OCI-LY7 (cell line): ENCODE measurements at regions not wholly inside any gene's neighbourhood (a gene's known extent, or its start where the extent isn't known, plus 50 kb on each side); places are given as distances from the start of the nearest gene placed in this dataset.

Experiments used
- BruUV-seq: library from RNA; stranded (reverse); fragments of 400-500 nt; replicated peaks from 2 replicates; lab custom pipeline; 2021; lab: Mats Ljungman, UMichigan
- CTCF ChIA-PET: fragments of 300-600 bp; sonication (Branson Sonifier 250); formaldehyde crosslinking; loops from one replicate; lab custom pipeline; 2022; ENCODE audit warnings: antibody characterized with exemption; ENCODE audit not compliant: unreplicated experiment; lab: Charles Lee
- POLR2A ChIA-PET: fragments of 300-600 bp; sonication (Branson Sonifier 250); formaldehyde crosslinking; loops from one replicate; lab custom pipeline; 2022; ENCODE audit warnings: antibody characterized with exemption; lab: Charles Lee
- DNase-seq: peaks from one replicate; pipeline ENCODE4 v3.0.0-alpha.2; 2015; ENCODE audit warnings: low spot score
- H2AFZ ChIP-seq: fragments of 200-600 bp; sonication (generic), shearing (Covaris generic); 2 replicates; pipeline ENCODE4 v1.6.1; 2014; ENCODE audit warnings: mild to moderate bottlenecking, antibody characterized with exemption, low read length, moderate library complexity
- H3K27ac ChIP-seq: fragments of 200-600 bp; sonication (generic); 2 replicates; pipeline ENCODE4 v1.5.1; 2014; ENCODE audit warnings: mixed run types, low read depth, mild to moderate bottlenecking, moderate library complexity, low read length, inconsistent platforms; ENCODE audit not compliant: poor library complexity, severe bottlenecking
- H3K36me3 ChIP-seq: fragments of 200-600 bp; sonication (generic); 2 replicates; pipeline ENCODE4 v1.6.1; 2014; ENCODE audit warnings: mild to moderate bottlenecking, antibody characterized with exemption, low read length, moderate library complexity, mixed read lengths; ENCODE audit not compliant: insufficient read depth
- H3K4me1 ChIP-seq: fragments of 200-600 bp; sonication (generic); 2 replicates; pipeline ENCODE4 v1.5.1; 2014; ENCODE audit warnings: mild to moderate bottlenecking, low read length; ENCODE audit not compliant: insufficient read depth, poor library complexity, severe bottlenecking
- H3K4me2 ChIP-seq: fragments of 200-600 bp; sonication (generic); 2 replicates; pipeline ENCODE4 v1.6.1; 2014; ENCODE audit warnings: mild to moderate bottlenecking, low read length
- H3K4me3 ChIP-seq: fragments of 200-600 bp; sonication (generic); 2 replicates; pipeline ENCODE4 v1.5.1; 2014; ENCODE audit warnings: mild to moderate bottlenecking, low read depth, low read length; ENCODE audit not compliant: poor library complexity, severe bottlenecking
- H3K79me2 ChIP-seq: fragments of 200-600 bp; sonication (generic); 2 replicates; pipeline ENCODE4 v1.6.1; 2016; ENCODE audit warnings: low read depth, mild to moderate bottlenecking, low read length, moderate library complexity, mixed read lengths; ENCODE audit not compliant: insufficient read depth
- H3K9me2 ChIP-seq: fragments of 200-600 bp; sonication (generic); 2 replicates; pipeline ENCODE4 v1.6.1; 2016; ENCODE audit warnings: mild to moderate bottlenecking, low read length, mixed read lengths; ENCODE audit not compliant: insufficient read depth
- H3K9me3 ChIP-seq: fragments of 200-600 bp; sonication (generic); 2 replicates; pipeline ENCODE4 v1.6.1; 2014; ENCODE audit warnings: mild to moderate bottlenecking, mixed run types, low read length, mixed read lengths
- H4K20me1 ChIP-seq: fragments of 200-600 bp; sonication (generic); 2 replicates; pipeline ENCODE4 v1.6.1; 2014; ENCODE audit warnings: mild to moderate bottlenecking, antibody characterized with exemption, low read length, moderate library complexity, mixed read lengths; ENCODE audit not compliant: insufficient read depth
- CTCF ChIP-seq: fragments of 200-600 bp; sonication (generic); conservative IDR thresholded peaks from 2 replicates; pipeline ENCODE4 v1.5.1; 2014; ENCODE audit warnings: mild to moderate bottlenecking, antibody characterized with exemption, low read length, moderate library complexity, mixed read lengths
- EZH2phosphoT487 ChIP-seq: fragments of 200-600 bp; sonication (generic); IDR thresholded peaks from 2 replicates; pipeline ENCODE4 v1.6.1; 2018; ENCODE audit warnings: low read depth, borderline replicate concordance, mild to moderate bottlenecking, mixed run types, antibody characterized with exemption, low read length, moderate library complexity, mixed read lengths
- intact Hi-C: fragments of 100-400 bp; cut with micrococcal nuclease; formaldehyde crosslinking; loops from one replicate; pipeline ENCODE4 v1.10.0; 2022; ENCODE audit not compliant: unreplicated experiment

- H3K4me3 ChIP-seq = no peak overlapping the region
Observed at GRCh38 chr7:131616487-131617200, 60.2 kb upstream of the PODXL start.

GRCh38 chr7:131613909-131614308 lies 57.5 kb upstream of the PODXL start:
- intact Hi-C loops = no loop called here
- no peak overlapping the region for H2AFZ ChIP-seq
- H3K36me3 ChIP-seq = no peaks in the 10 kb centered on the region
- no peaks in the 10 kb centered on the region for H3K9me2 ChIP-seq
- no peak for TF ChIP-seq CTCF
- no peak for TF ChIP-seq EZH2phosphoT487
- POLR2A ChIA-PET = interaction anchor here (0.5 kb wide), 1 partner anchor 32 kb away, joined by 5 read pairs; no protein-coding TSS in a partner anchor
- no peaks in the 10 kb centered on the region for H4K20me1 ChIP-seq
- H3K9me3 ChIP-seq = no peaks in the 10 kb centered on the region
- no TSS peak for BruUV-seq
- CTCF ChIA-PET = no interaction called here
- no peaks in the 10 kb centered on the region for H3K4me1 ChIP-seq
- no peaks in the 10 kb centered on the region for H3K79me2 ChIP-seq
- DNase-seq = no peak
- H3K4me2 ChIP-seq = no peak overlapping the region
- no peak overlapping the region for H3K27ac ChIP-seq
- H3K4me3 ChIP-seq = no peak overlapping the region

More at GRCh38 chr7:131616487-131617200, 60.2 kb upstream of the PODXL start:
- intact Hi-C loops = no loop called here
- no peak for DNase-seq
- Histone ChIP-seq H3K4me2 (no peak overlapping the region), H3K36me3 (no peaks in the 10 kb centered on the region), H3K4me1 (no peaks in the 10 kb centered on the region), H4K20me1 (no peaks in the 10 kb centered on the region), H3K27ac (no peak overlapping the region), H3K79me2 (no peaks in the 10 kb centered on the region), H2AFZ (no peak overlapping the region), H3K9me3 (no peaks in the 10 kb centered on the region), H3K9me2 (no peaks in the 10 kb centered on the region)
- TF ChIP-seq CTCF (no peak), EZH2phosphoT487 (no peak)
- ChIA-PET POLR2A (no interaction called here), CTCF (no interaction called here)
- no TSS peak for BruUV-seq

GRCh38 chr7:131610007-131610406 lies 53.6 kb upstream of the PODXL start:
- Histone ChIP-seq H3K36me3 (no peaks in the 10 kb centered on the region), H3K4me3 (no peak overlapping the region), H3K4me1 (no peaks in the 10 kb centered on the region), H2AFZ (no peak overlapping the region), H3K27ac (no peak overlapping the region), H3K9me3 (no peaks in the 10 kb centered on the region), H3K79me2 (no peaks in the 10 kb centered on the region), H4K20me1 (no peaks in the 10 kb centered on the region), H3K9me2 (no peaks in the 10 kb centered on the region), H3K4me2 (no peak overlapping the region)
- intact Hi-C loops = no loop called here
- no TSS peak for BruUV-seq
- TF ChIP-seq EZH2phosphoT487 (no peak), CTCF (no peak)
- ChIA-PET CTCF (no interaction called here), POLR2A (no interaction called here)
- no peak for DNase-seq
